Right kidney (tissue), 1 donor: ENCODE measurements at regions not wholly inside any gene's neighbourhood (a gene's known extent, or its start where the extent isn't known, plus 50 kb on each side); places are given as distances from the start of the nearest gene placed in this dataset.

Experiments used
- DNase-seq: peaks from one replicate; pipeline ENCODE4 v3.0.0-alpha.2; 2016

- no peak for DNase-seq
These were observed 124.4 kb upstream of the SLC34A2 start for GRCh38 chr4:25531272-25531671.

GRCh38 chr4:25532591-25532990, 123.1 kb upstream of the SLC34A2 start:
- no peak for DNase-seq

- DNase-seq: no peak
These were observed 122.4 kb upstream of the SLC34A2 start for GRCh38 chr4:25533256-25533655.

GRCh38 chr4:25535278-25535677, 120.4 kb upstream of the SLC34A2 start:
- DNase-seq: peak; percentile 39

GRCh38 chr4:25535701-25536473, 119.8 kb upstream of the SLC34A2 start:
- DNase-seq: no peak

GRCh38 chr4:25536564-25537320, 118.9 kb upstream of the SLC34A2 start:
- DNase-seq: no peak

- no peak for DNase-seq
These were observed 117.2 kb upstream of the SLC34A2 start for GRCh38 chr4:25538430-25538829.

- no peak for DNase-seq
These were observed 116.4 kb upstream of the SLC34A2 start for GRCh38 chr4:25539241-25539640.

- DNase-seq: no peak
These were observed 114.9 kb upstream of the SLC34A2 start for GRCh38 chr4:25540734-25541133.

- DNase-seq: no peak
These were observed 108.3 kb upstream of the SLC34A2 start for GRCh38 chr4:25547343-25547742.

- no peak for DNase-seq
These were observed 106.2 kb upstream of the SLC34A2 start for GRCh38 chr4:25549413-25549812.

- no peak for DNase-seq
These were observed 105.1 kb upstream of the SLC34A2 start for GRCh38 chr4:25550376-25551030.

- no peak for DNase-seq
These were observed 104.0 kb upstream of the SLC34A2 start for GRCh38 chr4:25551605-25552004.

- DNase-seq: no peak
These were observed 102.9 kb upstream of the SLC34A2 start for GRCh38 chr4:25552580-25553271.

GRCh38 chr4:25559508-25559907, 96.1 kb upstream of the SLC34A2 start:
- DNase-seq: no peak

GRCh38 chr4:25560605-25561004, 95.0 kb upstream of the SLC34A2 start:
- no peak for DNase-seq

GRCh38 chr4:25563071-25563564, 92.5 kb upstream of the SLC34A2 start:
- DNase-seq: no peak

GRCh38 chr4:25564836-25565235, 90.8 kb upstream of the SLC34A2 start:
- no peak for DNase-seq

- no peak for DNase-seq
These were observed 88.4 kb upstream of the SLC34A2 start for GRCh38 chr4:25567253-25567652.

GRCh38 chr4:25569716-25570115, 85.9 kb upstream of the SLC34A2 start:
- no peak for DNase-seq

- DNase-seq: no peak
These were observed 80.0 kb upstream of the SLC34A2 start for GRCh38 chr4:25575611-25576010.

- no peak for DNase-seq
These were observed 77.2 kb upstream of the SLC34A2 start for GRCh38 chr4:25578432-25578831.
